ENCODE measurements at regions not wholly inside any gene's neighbourhood (a gene's known extent, or its start where the extent isn't known, plus 50 kb on each side); places are given as distances from the start of the nearest gene placed in this dataset.

DNA sequence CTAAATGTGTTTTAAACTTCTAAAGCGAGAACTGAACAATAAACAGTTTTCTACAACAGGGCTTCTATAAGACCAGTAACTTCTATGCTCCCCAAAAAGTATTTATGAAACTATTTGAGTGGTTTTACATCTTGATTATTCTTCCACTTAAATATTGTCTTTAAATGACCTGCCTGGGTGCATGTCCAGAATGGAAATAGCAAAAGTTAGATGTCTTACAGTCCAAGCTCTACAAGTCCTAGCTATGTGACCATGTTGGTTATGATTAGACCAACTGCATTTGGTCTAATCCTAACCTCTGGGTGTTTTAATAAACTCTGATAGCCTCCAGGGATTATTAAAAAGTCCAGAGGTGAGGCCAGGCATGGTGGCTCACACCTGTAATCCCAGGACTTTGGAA, 79.0 kb upstream of the ATXN3L start:
- H3K27me3 ChIP-seq = no peaks in the 10 kb centered on the region
- intact Hi-C loops (cut with DNase I; ENCODE audit: low total_unique reads) = no loop called here
- H3K36me3 ChIP-seq = no peaks in the 10 kb centered on the region
- no peak for DNase-seq
- peak overlapping the region; percentile 36 to 45 for H3K27ac ChIP-seq
- no peak overlapping the region for H3K4me3 ChIP-seq
- TF ChIP-seq, protein P1, sequence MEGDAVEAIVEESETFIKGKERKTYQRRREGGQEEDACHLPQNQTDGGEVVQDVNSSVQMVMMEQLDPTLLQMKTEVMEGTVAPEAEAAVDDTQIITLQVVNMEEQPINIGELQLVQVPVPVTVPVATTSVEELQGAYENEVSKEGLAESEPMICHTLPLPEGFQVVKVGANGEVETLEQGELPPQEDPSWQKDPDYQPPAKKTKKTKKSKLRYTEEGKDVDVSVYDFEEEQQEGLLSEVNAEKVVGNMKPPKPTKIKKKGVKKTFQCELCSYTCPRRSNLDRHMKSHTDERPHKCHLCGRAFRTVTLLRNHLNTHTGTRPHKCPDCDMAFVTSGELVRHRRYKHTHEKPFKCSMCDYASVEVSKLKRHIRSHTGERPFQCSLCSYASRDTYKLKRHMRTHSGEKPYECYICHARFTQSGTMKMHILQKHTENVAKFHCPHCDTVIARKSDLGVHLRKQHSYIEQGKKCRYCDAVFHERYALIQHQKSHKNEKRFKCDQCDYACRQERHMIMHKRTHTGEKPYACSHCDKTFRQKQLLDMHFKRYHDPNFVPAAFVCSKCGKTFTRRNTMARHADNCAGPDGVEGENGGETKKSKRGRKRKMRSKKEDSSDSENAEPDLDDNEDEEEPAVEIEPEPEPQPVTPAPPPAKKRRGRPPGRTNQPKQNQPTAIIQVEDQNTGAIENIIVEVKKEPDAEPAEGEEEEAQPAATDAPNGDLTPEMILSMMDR (IDR thresholded peaks at IDR 0.05) = no peak
- no peak for TF ChIP-seq POLR2A (IDR thresholded peaks at IDR 0.05)
- no peaks in the 10 kb centered on the region for H3K4me1 ChIP-seq
- H3K9me3 ChIP-seq = no peaks in the 10 kb centered on the region

DNA sequence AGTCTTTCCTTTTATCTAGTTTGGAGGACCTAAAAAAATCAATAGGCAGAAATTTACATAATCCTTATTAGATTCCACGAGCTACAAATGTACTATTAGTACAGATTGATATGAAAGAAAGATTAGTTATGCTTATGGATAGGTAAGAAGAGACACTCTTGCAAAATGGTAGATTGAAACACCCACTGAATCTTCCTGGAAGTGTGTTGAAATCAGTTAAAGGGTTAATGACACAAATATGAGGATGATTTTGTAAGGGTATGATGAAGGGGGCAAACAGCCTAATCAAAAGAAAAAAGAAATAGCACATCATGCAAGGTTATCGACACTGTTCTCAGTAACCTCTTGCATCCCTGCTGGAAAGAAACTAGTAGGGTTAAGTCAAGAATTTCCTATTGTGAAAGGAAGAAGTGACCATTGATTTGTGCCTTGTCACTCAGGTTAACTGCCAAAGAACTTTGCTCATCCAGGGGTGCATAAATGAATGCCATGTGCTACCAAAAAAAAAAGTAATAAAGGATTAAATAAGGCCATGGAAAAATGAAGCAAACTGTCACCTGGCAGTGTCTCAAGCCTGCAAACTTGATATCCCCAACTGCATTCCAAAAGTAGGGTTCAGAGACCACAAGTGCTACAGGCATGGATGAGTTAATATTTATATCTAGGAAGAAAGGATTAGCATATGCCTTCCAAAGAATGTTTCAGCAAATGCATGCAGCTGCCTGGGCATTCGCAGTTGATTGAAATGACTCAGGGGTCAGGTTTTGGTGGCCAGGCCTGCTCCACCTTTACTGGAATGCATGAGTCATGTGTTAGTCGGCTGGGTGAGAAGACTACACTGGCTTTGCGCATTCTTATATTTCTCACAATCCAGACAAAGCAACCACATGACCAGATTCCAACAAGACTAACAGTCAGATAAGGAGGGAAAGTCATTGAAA, 78.3 kb upstream of the ATXN3L start:
- Histone ChIP-seq H3K36me3 (no peaks in the 10 kb centered on the region), H3K9me3 (no peaks in the 10 kb centered on the region), H3K27me3 (no peaks in the 10 kb centered on the region), H3K27ac (peak overlapping the region; percentile 36 to 45), H3K4me1 (no peaks in the 10 kb centered on the region), H3K4me3 (no peak overlapping the region)
- DNase-seq = peak; percentile 40 to 45
- intact Hi-C loops (cut with DNase I; ENCODE audit: low total_unique reads) = no loop called here
- TF ChIP-seq, protein P1 (IDR thresholded peaks at IDR 0.05) = no peak
- no peak for TF ChIP-seq POLR2A (IDR thresholded peaks at IDR 0.05)

DNA sequence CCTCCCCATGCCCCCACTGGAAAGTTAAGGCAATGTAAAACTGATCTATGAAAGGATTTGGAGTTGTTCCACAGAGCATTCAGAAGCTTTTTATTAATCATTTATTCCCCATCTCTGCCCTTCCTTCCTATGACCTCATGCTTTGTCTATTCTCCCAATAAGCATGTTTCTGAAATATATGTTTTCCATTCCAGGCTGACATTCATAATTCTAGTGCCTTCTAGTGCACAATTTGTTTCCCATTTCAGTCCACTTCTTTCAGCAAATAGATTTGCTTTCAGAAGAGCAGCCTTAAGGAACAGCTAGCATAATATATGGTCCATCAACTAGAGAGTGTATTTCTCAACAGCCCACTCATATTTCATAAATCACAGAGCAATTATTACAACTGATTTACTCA, 77.1 kb upstream of the ATXN3L start:
- H3K4me1 ChIP-seq = no peaks in the 10 kb centered on the region
- H3K27me3 ChIP-seq = no peaks in the 10 kb centered on the region
- intact Hi-C loops (cut with DNase I; ENCODE audit: low total_unique reads) = no loop called here
- no peak overlapping the region for H3K4me3 ChIP-seq
- TF ChIP-seq POLR2A (IDR thresholded peaks at IDR 0.05) = no peak
- TF ChIP-seq, protein P1 (IDR thresholded peaks at IDR 0.05) = no peak
- no peak overlapping the region for H3K27ac ChIP-seq
- no peak for DNase-seq
- H3K9me3 ChIP-seq = no peaks in the 10 kb centered on the region
- no peaks in the 10 kb centered on the region for H3K36me3 ChIP-seq

DNA sequence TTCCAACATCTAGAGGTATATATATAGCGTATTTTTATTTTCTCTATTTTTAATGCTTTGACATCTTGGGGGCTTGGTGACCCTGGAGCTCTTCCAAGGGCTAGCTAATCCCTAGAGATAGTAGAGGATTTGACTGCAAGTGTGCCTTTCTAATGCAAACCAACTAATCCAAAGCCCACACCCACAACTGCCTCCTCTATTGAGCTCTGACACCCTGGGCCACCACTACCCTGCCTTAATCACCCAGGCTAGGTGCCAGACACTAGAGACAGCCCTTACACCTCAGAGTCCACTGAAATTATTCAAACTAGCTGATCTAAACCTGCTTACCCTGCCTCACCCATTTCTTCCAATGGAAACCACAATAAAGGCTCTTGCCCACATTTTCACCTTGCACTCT, 69.6 kb upstream of the ATXN3L start:
- Histone ChIP-seq H3K27me3 (no peaks in the 10 kb centered on the region), H3K9me3 (no peaks in the 10 kb centered on the region), H3K4me3 (no peak overlapping the region), H3K4me1 (no peaks in the 10 kb centered on the region), H3K36me3 (no peaks in the 10 kb centered on the region), H3K27ac (no peak overlapping the region)
- intact Hi-C loops (cut with DNase I; ENCODE audit: low total_unique reads) = no loop called here
- DNase-seq = no peak
- no peak for TF ChIP-seq POLR2A (IDR thresholded peaks at IDR 0.05)
- TF ChIP-seq, protein P1 (IDR thresholded peaks at IDR 0.05) = no peak

DNA sequence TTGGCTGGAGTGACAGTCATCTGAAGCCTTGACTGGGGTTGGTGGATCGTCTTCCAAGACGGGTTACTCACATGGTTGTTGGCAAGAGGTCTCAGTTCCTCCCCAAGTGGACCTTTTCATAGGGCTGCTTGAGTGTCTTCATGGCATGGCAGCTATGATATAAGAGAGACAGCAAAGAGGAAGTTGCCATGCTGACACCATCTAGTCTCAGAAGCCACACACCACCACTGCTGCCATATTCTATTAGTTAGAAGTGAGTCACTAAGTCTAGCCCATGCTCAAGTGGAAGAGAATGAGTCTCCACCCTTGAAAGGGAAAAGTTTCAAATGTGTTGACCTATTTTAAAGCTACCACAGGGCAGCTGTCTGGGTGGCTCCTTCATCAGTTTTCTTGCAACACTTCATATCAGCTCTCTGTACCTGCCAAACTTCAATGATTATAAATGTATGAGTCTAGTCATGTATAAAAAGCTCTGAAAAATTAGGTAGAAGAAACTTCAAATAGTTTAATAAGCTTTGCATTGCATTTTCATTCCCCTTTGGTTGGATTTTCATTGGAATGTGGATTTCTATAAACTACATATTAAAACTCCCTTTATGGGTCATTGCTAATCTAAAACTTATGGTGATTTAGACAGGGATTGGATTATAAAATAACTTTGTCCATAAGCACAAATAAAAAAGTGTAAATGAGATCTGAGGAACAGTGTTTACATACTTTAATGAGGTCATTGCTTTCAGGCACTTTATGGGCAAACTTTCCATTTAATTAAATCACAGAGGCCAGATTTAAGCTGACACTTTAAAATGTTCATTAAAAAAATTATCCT, 68.0 kb upstream of the ATXN3L start:
- H3K4me1 ChIP-seq = no peaks in the 10 kb centered on the region
- no peak for DNase-seq
- no peaks in the 10 kb centered on the region for H3K27me3 ChIP-seq
- no peaks in the 10 kb centered on the region for H3K36me3 ChIP-seq
- H3K27ac ChIP-seq = no peak overlapping the region
- H3K9me3 ChIP-seq = no peaks in the 10 kb centered on the region
- no peak overlapping the region for H3K4me3 ChIP-seq
- TF ChIP-seq, protein P1 (IDR thresholded peaks at IDR 0.05) = no peak
- no peak for TF ChIP-seq POLR2A (IDR thresholded peaks at IDR 0.05)
- intact Hi-C loops (cut with DNase I; ENCODE audit: low total_unique reads) = no loop called here

Measured in uterus (tissue), 3 donors.